Keratinocyte (primary cell): ENCODE measurements at regions not wholly inside any gene's neighbourhood (a gene's known extent, or its start where the extent isn't known, plus 50 kb on each side); places are given as distances from the start of the nearest gene placed in this dataset.

Source experiments
- CTCF ChIP-seq, 3 experiments: IDR thresholded peaks in 1 of 3; conservative IDR thresholded peaks in 1 of 3; optimal IDR thresholded peaks in 1 of 3; 2 replicates in 2 of 3; 3 replicates in 1 of 3; pipeline versions ENCODE3 to v1.5.1; 2011; ENCODE audit warnings: low read length in 3 of 3, mild to moderate bottlenecking in 3 of 3, moderate library complexity in 2 of 3, control low read depth in 1 of 3, inconsistent platforms in 1 of 3; ENCODE audit not compliant: insufficient read depth in 2 of 3; ENCODE audit errors: extremely low read depth in 1 of 3
- EZH2 ChIP-seq: IDR thresholded peaks from one replicate; pipeline ENCODE4 v1.6.1; 2012; ENCODE audit warnings: inconsistent platforms, mild to moderate bottlenecking, low read length, moderate library complexity

DNA sequence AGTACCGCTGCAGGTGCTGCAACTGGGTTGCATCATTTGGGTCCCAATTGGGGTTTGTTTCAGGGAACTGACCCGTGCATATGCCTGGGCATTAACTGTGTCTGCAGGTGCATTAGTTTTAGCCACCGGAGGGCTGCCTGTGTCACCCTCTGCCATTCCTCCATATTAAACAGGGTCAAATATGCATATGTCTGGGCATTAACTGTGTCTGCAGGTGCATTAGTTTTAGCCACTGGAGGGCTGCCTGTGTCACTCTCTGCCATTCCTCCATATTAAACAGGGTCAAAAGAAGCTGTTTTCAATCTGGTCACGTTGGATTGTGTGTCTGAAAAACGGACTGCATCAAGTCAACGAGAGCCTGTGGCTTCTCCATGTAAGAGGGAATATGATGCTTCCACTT is 1317.0 kb downstream of the TMEM121 start:
- no peak for TF ChIP-seq CTCF (optimal IDR thresholded peaks at IDR 0.05 in 1 of 3, IDR thresholded peaks at IDR 0.05 in 1 of 3, conservative IDR thresholded peaks at IDR 0.05 in 1 of 3; ENCODE audit: extremely low read depth in 1 of 3, insufficient read depth in 2 of 3, low read length in 3 of 3)
- TF ChIP-seq EZH2, result no peak
